ENCODE measurements at regions not wholly inside any gene's neighbourhood (a gene's known extent, or its start where the extent isn't known, plus 50 kb on each side); places are given as distances from the start of the nearest gene placed in this dataset.

- TF ChIP-seq, protein P1, sequence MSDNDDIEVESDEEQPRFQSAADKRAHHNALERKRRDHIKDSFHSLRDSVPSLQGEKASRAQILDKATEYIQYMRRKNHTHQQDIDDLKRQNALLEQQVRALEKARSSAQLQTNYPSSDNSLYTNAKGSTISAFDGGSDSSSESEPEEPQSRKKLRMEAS (CRISPR knock-in tag; IDR thresholded peaks at IDR 0.05), result no peak
- TF ChIP-seq USF2 (CRISPR knock-in tag; IDR thresholded peaks at IDR 0.05), result no peak
- TF ChIP-seq CTCF (IDR thresholded peaks at IDR 0.05), result no peak
- TF ChIP-seq CREB1 (CRISPR knock-in tag; IDR thresholded peaks at IDR 0.05), result no peak
- no peak for TF ChIP-seq JUN (CRISPR knock-in tag; IDR thresholded peaks at IDR 0.05)
- TF ChIP-seq FOXK1 (CRISPR knock-in tag; IDR thresholded peaks at IDR 0.05), result no peak
- no peak for TF ChIP-seq ARID4B (CRISPR knock-in tag; IDR thresholded peaks at IDR 0.05; ENCODE audit: borderline replicate concordance)
- no peak for TF ChIP-seq MLX (CRISPR knock-in tag; IDR thresholded peaks at IDR 0.05)
- no peak for TF ChIP-seq NR1H2 (CRISPR knock-in tag; IDR thresholded peaks at IDR 0.05)
- TF ChIP-seq FOXP1 (CRISPR knock-in tag; IDR thresholded peaks at IDR 0.05; ENCODE audit: borderline replicate concordance), result no peak
- no peak for TF ChIP-seq ATF2 (CRISPR knock-in tag; IDR thresholded peaks at IDR 0.05; ENCODE audit: borderline replicate concordance, low read depth)
- TF ChIP-seq SP1 (CRISPR knock-in tag; conservative IDR thresholded peaks at IDR 0.05), result no peak
- no peak for TF ChIP-seq ZNF219 (CRISPR knock-in tag; IDR thresholded peaks at IDR 0.05; ENCODE audit: borderline replicate concordance)
- TF ChIP-seq, protein P2, sequence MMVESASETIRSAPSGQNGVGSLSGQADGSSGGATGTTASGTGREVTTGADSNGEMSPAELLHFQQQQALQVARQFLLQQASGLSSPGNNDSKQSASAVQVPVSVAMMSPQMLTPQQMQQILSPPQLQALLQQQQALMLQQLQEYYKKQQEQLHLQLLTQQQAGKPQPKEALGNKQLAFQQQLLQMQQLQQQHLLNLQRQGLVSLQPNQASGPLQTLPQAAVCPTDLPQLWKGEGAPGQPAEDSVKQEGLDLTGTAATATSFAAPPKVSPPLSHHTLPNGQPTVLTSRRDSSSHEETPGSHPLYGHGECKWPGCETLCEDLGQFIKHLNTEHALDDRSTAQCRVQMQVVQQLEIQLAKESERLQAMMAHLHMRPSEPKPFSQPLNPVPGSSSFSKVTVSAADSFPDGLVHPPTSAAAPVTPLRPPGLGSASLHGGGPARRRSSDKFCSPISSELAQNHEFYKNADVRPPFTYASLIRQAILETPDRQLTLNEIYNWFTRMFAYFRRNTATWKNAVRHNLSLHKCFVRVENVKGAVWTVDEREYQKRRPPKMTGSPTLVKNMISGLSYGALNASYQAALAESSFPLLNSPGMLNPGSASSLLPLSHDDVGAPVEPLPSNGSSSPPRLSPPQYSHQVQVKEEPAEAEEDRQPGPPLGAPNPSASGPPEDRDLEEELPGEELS (CRISPR knock-in tag; IDR thresholded peaks at IDR 0.05), result no peak
Observed at GRCh38 chr10:90571481-90572258, 286.2 kb downstream of the HTR7 start.

Data from WTC11 (cell line).